ENCODE measurements at regions not wholly inside any gene's neighbourhood (a gene's known extent, or its start where the extent isn't known, plus 50 kb on each side); places are given as distances from the start of the nearest gene placed in this dataset.

- no peak overlapping the region for H3T11ph ChIP-seq (ENCODE audit: low read length)
- no peak overlapping the region for H2BK120ac ChIP-seq (ENCODE audit: low read depth, low read length, poor library complexity, severe bottlenecking)
- TF ChIP-seq CTCF (conservative IDR thresholded peaks at IDR 0.05), result no peak
- H3K27me3 ChIP-seq (ENCODE audit: insufficient read depth, low read length), result no peaks in the 10 kb centered on the region
- H3K4ac ChIP-seq (ENCODE audit: low read depth, low read length), result no peak overlapping the region
- no peak overlapping the region for H3K4me2 ChIP-seq (ENCODE audit: insufficient read depth, insufficient read length, low read length)
- no peak overlapping the region for H2BK12ac ChIP-seq (ENCODE audit: insufficient read length, low read depth, low read length)
- H3K4me3 Mint-ChIP-seq, result no peak overlapping the region
- no peaks in the 10 kb centered on the region for H3K9me3 ChIP-seq (ENCODE audit: control insufficient read depth, low read depth, low read length)
- no peak overlapping the region for H2AFZ ChIP-seq (ENCODE audit: low read length)
- H3K23me2 ChIP-seq (ENCODE audit: insufficient read length, low read depth, low read length, poor library complexity, severe bottlenecking), result no peaks in the 10 kb centered on the region
- H3K9ac ChIP-seq (ENCODE audit: extremely low read depth, insufficient read length, low read length), result no peak overlapping the region
- H3K27ac Mint-ChIP-seq, result no peak overlapping the region
- no peak overlapping the region for H2BK5ac ChIP-seq (ENCODE audit: insufficient read length, low read length)
- no peak overlapping the region for H2AK5ac ChIP-seq (ENCODE audit: insufficient read length, low read length)
- no peak overlapping the region for H3K27ac ChIP-seq (ENCODE audit: insufficient read length, low read depth, low read length)
- no peak overlapping the region for H2BK15ac ChIP-seq (ENCODE audit: low read depth, low read length)
- H4K8ac ChIP-seq (replicated peaks; ENCODE audit: insufficient read length, low read depth, low read length), result no peak overlapping the region
- H3K79me1 ChIP-seq (ENCODE audit: insufficient read depth, low read depth, low read length, poor library complexity, severe bottlenecking), result no peaks in the 10 kb centered on the region
- no peaks in the 10 kb centered on the region for H3K27me3 Mint-ChIP-seq (ENCODE audit: low read depth)
- no peak overlapping the region for H4K91ac ChIP-seq (ENCODE audit: insufficient read length, low read depth, low read length)
- H4K20me1 ChIP-seq (ENCODE audit: control insufficient read depth, insufficient read depth, insufficient read length), result no peaks in the 10 kb centered on the region
- no peak overlapping the region for H4K5ac ChIP-seq (ENCODE audit: insufficient read length, low read depth, low read length)
- H2BK20ac ChIP-seq (ENCODE audit: low read depth, low read length, poor library complexity, severe bottlenecking), result no peak overlapping the region
- H3K4me1 ChIP-seq (ENCODE audit: insufficient read depth, low read length), result no peaks in the 10 kb centered on the region
- no peak overlapping the region for H3K56ac ChIP-seq (ENCODE audit: insufficient read length, low read depth, low read length)
- H3K18ac ChIP-seq (ENCODE audit: insufficient read length, low read depth, low read length), result no peak overlapping the region
- no peak for DNase-seq
- no peak overlapping the region for H3K23ac ChIP-seq (ENCODE audit: insufficient read length, low read depth, low read length)
- H3K14ac ChIP-seq (ENCODE audit: insufficient read depth, low read length), result no peak overlapping the region
- H3K4me1 Mint-ChIP-seq, result no peaks in the 10 kb centered on the region
- H3K79me2 ChIP-seq (ENCODE audit: insufficient read depth, low read length), result no peaks in the 10 kb centered on the region
- no peaks in the 10 kb centered on the region for H3K9me3 Mint-ChIP-seq
- H3K36me3 Mint-ChIP-seq (ENCODE audit: insufficient read depth in 1 of 3, low read depth in 3 of 3), result no peaks in the 10 kb centered on the region
- WGBS (ENCODE audit: extremely low coverage, insufficient read length, low lambda C conversion rate), result no CpG with 5 or more reads among the region's 3 CpGs
Measured at GRCh38 chr15:35150361-35150760, 65.3 kb upstream of the NANOGP8 start.
